GM10248 (cell line): ENCODE measurements at regions not wholly inside any gene's neighbourhood (a gene's known extent, or its start where the extent isn't known, plus 50 kb on each side); places are given as distances from the start of the nearest gene placed in this dataset.

ENCODE experiments used
- CTCF ChIA-PET: fragments of 300-600 bp; sonication (Branson Sonifier 250); formaldehyde crosslinking; extraction: SDS; loops from one replicate; lab custom pipeline; 2021; ENCODE audit warnings: antibody characterized with exemption; lab: Yijun Ruan, JAX
- POLR2A ChIA-PET: fragments of 350-650 bp; sonication (Branson Sonifier 250); formaldehyde crosslinking; extraction: SDS; loops from one replicate; lab custom pipeline; 2020; ENCODE audit warnings: antibody characterized with exemption; lab: Yijun Ruan, JAX
- DNase-seq: peaks from one replicate; pipeline ENCODE4 v3.0.0; 2012; ENCODE audit errors: extremely low spot score
- CTCF ChIP-seq: IDR thresholded peaks from 2 replicates; pipeline ENCODE4 v1.5.1; 2012; ENCODE audit warnings: mild to moderate bottlenecking, low read depth; ENCODE audit errors: extremely low read depth, missing control alignments, control extremely low read depth

GRCh38 chr9:26682041-26682440, 210.6 kb downstream of the CAAP1 start:
- DNase-seq = no peak
- no peak for TF ChIP-seq CTCF
- CTCF ChIA-PET = no interaction called here
- POLR2A ChIA-PET = no interaction called here

DNA sequence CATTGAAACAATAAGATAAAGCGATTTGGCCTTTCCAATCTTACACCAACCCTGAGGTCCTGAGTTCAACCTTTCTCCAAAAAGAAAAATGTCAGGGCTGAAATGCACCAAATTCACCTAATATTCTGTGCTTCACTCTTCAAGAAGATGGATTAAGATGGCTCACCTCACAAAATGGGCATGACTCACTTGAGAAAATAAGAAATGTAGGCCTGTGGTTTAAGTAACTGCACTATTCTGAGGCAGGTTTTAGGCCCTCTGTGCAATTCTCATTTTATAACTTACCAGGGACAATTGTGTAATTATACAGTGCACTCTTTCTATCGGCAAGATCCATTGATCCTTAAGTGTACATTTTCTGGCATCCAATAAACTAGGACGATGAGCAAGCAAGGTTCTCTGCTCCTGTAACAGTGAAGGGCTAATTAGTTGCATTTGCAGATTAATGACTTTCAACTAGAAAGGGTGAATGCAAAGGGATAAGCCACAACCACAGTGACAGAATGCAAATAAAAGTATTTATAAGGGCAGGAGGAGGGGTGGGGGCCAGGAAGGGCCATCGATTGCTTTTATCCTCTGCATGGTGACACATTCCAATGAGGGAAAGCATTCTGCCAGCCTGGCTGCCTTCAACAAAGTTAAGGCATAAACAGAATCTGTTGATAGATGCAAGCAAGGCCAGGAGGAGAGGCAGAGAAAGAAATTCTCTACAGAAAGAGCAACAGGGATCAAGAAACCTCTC, 214.5 kb downstream of the CAAP1 start:
- no peak for TF ChIP-seq CTCF
- POLR2A ChIA-PET = no interaction called here
- no peak for DNase-seq
- CTCF ChIA-PET = no interaction called here

GRCh38 chr9:26675035-26675434, 217.6 kb downstream of the CAAP1 start:
- TF ChIP-seq CTCF = no peak
- CTCF ChIA-PET = no interaction called here
- no peak for DNase-seq
- POLR2A ChIA-PET = no interaction called here

GRCh38 chr9:26673261-26673660, 219.3 kb downstream of the CAAP1 start:
- TF ChIP-seq CTCF = no peak
- DNase-seq = no peak
- CTCF ChIA-PET = no interaction called here
- POLR2A ChIA-PET = no interaction called here

DNA sequence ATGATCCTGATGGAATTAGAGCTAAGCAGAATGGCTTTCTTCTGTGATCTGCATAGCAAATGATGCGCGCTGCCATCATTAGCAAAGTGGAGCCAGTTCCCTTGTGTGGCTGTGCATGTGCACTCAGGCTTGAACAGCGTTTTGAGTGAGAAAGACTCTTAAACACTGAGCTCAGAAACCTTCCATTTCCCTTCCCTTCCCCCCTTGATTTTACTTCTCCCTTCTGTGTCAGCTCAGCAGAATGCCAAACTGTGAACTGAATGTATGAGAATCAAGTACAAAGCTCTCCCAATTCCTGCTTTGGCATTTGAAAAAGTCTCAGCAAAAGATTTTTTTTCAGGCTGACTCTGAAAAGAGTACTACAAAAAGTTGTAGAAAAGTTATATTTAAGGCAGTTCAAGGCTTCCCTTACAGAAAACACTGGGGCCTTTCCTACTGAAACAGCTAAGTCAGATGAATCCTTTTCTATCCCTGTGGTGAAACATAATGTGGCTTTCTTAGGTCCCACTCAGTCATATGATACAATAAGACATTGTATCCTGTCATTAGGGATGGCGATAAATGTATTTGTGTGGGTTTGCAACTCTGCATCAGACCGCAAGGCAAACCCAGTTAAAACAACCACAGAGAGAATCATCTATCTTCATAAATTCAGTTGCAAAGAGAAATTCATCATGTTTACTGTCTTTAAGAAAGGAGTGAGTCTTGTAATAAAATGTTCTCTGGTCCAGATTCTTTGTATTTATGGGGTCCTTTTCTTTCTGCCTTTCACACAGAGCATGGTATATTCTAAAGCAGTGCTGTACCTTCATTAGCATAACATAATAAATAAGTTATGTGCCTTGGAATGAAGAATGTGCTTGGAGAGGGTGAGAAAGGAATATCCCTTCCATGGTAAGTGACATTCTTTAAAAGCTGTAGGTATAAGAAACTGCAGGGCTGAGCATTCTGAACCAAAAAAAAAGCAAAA, 222.6 kb downstream of the CAAP1 start:
- ChIA-PET CTCF (interaction anchor here (0.8 kb wide), 1 partner anchor 27 kb away, joined by 3 read pairs; no protein-coding TSS in a partner anchor), POLR2A (no interaction called here)
- TF ChIP-seq CTCF = no peak
- DNase-seq = no peak

DNA sequence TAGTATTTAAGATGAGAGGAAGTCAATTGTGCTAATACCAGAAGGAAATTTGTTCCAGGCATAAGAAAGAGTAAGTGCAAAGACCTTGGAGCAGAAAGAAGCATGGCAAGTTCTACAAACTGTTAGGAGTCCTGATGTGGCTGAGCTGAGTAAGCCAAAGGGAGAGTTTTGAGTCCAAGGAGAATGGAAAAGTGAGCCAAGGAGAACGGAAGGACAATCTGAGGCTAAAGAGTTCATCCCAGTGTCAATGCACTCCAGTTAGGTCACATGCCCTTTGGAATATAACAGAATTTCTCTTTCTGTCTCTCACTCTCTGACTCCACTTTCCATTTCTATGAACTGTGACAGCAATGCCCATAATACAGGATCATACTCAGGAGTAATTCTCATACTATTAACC, 224.7 kb downstream of the CAAP1 start:
- ChIA-PET POLR2A (no interaction called here), CTCF (interaction anchor here (1.4 to 2.3 kb wide), 2 partner anchors 12 to 22 kb away, joined by 3 to 8 read pairs; no protein-coding TSS in a partner anchor)
- DNase-seq = no peak
- TF ChIP-seq CTCF = no peak
